Transverse colon (tissue), 4 donors: ENCODE measurements at regions not wholly inside any gene's neighbourhood (a gene's known extent, or its start where the extent isn't known, plus 50 kb on each side); places are given as distances from the start of the nearest gene placed in this dataset.

Source experiments
- POLR2AphosphoS5 ChIP-seq, 3 donors: sonication (generic); formaldehyde crosslinking; IDR thresholded peaks; one replicate each; pipeline ENCODE4 v1.6.1; 2016; ENCODE audit warnings: antibody characterized with exemption in 3 of 3
- TF ChIP-seq, protein P1 (sequence below), 5 experiments: fragments of 200-600 bp in 3 of 5; fragments of 450-650 bp in 2 of 5; sonication (generic) in 3 of 5; IDR thresholded peaks; 1 replicate in 2 of 5; 2 replicates in 3 of 5; pipeline ENCODE4 v1.5.1; 2016 to 2017; ENCODE audit warnings: antibody characterized with exemption in 5 of 5, inconsistent platforms in 3 of 5, mild to moderate bottlenecking in 2 of 5, moderate library complexity in 1 of 5

DNA sequence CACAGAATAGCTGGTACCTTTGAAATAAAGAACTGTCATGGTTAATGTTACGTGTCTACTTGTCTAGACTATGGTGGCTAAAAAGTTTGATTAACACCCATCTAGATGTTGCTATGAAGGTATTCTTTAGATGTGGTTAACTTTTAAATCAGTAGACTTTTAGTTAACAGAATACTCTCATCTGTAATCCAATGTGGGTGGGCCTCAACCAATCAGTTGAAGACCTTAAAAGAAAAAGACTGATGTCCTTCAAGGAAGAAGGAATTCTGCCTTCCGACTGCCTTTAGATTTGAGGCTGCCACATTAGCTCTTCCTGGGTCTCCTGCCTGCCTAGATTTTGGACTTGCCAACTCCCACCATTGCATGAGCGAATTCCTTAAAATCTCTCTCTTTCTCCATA is 113.0 kb upstream of the CACUL1 start:
- TF ChIP-seq, protein P1, sequence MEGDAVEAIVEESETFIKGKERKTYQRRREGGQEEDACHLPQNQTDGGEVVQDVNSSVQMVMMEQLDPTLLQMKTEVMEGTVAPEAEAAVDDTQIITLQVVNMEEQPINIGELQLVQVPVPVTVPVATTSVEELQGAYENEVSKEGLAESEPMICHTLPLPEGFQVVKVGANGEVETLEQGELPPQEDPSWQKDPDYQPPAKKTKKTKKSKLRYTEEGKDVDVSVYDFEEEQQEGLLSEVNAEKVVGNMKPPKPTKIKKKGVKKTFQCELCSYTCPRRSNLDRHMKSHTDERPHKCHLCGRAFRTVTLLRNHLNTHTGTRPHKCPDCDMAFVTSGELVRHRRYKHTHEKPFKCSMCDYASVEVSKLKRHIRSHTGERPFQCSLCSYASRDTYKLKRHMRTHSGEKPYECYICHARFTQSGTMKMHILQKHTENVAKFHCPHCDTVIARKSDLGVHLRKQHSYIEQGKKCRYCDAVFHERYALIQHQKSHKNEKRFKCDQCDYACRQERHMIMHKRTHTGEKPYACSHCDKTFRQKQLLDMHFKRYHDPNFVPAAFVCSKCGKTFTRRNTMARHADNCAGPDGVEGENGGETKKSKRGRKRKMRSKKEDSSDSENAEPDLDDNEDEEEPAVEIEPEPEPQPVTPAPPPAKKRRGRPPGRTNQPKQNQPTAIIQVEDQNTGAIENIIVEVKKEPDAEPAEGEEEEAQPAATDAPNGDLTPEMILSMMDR (IDR thresholded peaks at IDR 0.05), result no peak
- no peak for TF ChIP-seq POLR2AphosphoS5 (IDR thresholded peaks at IDR 0.05)
